NCI-H2081 treated with DMSO at 0.1 percent for 48 hours (cell line): ENCODE measurements at regions not wholly inside any gene's neighbourhood (a gene's known extent, or its start where the extent isn't known, plus 50 kb on each side); places are given as distances from the start of the nearest gene placed in this dataset.
"Not testable (repeated sequence)": the region's sequence is repeated elsewhere in the genome, so short reads cannot be mapped to it uniquely, and the experiment has no call there.

Experiments
- DNase-seq: peaks from one replicate; lab custom pipeline; 2025; lab: John Stamatoyannopoulos, UW

DNA sequence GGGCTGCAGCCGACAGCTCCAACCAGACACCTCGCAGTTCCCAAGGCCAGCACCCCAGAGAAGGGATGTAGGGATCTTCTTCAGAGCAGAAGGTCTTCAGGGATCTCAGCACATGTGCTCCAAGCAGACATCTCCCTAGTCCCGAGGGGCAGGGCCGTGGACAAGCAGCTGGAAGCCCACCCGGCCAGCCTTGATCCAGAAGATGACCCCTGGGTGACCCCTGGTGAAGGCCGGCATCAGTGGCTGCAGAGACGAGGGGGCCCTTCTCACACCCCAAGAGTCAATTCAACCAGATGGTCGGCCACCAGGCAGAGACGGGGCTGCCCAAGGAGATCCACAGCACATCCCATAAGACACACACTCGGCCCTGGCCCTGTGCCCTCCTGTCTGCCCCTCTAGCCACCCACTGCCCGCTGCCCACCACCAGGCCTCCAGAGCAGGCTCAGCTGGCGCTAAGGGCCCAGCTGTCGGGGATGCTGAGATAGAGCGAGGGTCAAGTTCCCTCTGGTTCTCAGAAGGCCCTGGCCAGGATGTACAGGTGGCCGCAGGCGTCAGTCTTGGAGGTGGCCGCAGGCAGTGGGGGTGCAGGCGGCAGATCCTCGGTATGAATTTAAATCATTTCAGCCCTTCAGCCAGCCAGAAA is 168.3 kb downstream of the BRD1 start:
- no peak for DNase-seq

DNA sequence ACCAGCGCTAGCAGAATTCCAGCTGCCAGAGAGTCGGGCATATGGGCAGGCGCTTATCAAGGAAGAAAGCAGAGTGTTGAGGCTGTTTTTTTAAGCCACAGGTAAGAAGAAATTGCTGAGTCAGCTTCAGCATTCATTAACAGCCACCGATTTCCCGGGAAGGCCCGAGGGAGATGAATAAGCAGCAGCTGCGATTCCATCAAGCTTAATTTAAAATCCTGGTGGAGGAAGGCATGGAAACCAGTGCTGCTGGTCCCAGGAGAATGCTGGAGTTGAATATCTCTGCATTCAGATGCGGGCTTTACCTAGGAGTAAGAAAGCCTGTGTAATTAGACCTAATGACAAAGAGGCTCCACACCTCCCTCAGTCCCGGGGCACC is 168.8 kb downstream of the BRD1 start:
- no peak for DNase-seq

DNA sequence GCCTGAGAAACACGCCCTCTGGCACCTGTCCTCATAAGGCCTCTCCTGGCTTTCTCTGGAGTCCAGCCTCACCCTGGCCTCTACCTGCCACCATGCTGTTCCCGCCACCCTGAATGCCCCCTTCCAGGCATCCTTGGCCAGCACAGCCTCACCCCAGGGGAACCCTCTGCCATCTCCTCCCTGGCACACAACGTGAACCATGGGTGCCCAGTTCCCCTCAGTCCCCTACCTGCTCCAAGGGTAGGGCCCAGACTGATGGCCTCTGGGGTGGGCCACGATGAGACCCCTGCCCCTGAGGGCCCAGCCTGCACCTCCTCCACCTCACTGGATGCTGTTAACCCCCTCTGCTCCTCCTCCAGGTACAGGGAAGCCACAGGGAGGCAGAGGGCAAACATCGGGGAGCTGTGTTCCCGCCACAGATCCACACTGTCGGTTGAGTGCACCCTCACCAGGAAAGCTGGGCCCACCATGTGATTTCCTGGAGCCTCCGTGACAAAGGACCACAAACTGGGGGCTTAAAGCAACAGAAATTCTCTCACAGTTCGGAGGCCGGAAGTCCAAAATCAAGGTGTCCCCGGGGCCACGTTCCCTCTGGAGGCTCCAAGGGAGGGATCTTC is 169.6 kb downstream of the BRD1 start:
- DNase-seq, result no peak

DNA sequence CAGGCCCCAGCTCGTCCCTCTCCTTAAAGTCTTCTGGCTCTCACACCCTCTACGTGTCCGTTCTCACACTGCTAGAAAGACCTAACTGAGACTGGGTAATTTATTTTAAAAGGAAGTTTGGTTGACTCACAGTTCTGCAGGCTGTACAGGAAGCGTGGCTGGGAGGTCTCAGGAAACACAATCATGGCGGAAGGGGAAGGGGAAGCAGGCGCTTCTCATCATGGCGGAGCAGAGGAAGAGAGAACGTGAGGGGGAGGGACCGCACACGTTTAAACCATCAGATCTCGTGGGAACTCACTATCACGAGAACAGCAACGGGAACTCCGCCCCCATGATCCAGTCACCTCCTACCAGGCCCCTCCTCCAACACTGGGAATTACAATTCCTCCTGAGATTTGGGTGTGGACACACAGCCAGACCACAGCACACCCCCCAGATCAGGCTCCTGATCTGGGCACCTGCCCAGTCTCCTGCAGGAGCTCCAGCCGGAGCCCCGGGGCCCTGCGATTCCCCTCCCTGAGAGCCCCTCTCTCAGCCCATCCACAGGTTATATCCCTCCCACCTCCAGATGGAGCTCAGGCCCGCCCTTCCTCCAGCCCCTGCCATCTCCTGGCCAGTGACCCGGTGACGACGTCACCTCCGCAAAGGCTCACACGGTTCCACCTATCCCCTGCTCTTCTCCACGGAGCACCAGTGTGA is 170.2 kb downstream of the BRD1 start:
- no peak for DNase-seq

- not testable (repeated sequence) for DNase-seq
These were observed 170.8 kb downstream of the BRD1 start for GRCh38 chr22:49656883-49657274.

DNA sequence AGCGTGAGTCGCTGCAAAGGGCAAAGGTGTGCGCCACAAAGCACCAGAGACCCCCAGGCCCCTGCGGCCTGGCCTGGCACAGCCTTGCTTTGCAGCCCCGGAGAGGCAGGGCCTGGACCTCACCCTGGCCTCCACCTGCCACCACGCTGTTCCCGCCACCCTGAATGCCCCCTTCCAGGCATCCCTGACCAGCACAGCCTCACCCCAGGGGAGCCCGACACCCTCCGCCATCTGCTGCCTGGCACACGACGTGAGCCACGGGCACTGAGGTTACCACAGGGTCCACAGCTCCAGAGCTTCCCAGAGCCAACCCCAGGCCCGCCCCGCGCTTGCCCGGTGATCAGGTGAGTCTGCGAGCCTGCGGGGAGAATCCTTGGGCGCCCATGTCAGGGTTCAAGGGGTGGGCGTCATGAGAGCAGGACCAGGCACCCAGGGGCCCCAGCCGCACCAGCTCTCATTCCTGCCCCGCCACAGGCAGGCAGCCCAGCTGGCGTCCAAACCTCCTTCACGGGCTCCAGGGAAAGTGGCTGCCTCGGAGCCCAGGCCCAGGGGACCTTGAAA is 171.3 kb downstream of the BRD1 start:
- no peak for DNase-seq

DNA sequence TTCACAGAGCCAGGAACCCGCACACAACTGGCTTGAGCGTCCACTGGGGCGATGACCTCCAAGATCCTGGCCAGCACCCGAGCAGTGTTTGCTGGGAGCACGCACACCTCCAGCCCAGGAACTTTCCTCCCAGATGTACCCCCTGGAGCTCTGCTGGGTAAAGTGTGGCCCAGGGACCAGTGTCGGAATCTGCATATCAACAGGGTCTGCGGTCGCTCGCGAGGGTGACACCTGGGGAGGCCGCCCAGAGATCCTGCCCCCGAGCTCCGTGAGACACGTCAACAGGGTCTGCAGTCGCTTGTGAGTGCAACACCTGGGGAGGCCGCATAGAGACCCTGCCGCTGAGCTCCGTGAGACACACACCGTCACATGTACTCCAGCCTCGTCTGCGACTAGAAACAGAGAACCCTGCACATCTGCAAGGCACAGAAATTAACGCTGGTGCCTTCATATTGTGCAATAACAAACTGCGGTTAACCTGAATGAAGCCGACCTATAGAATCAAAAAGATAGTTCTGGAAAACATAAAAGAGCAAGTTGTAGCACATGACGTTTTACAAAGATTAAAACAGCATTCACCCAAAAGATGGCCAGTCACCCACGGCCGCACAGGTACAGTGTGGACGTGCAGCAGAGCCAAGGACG is 172.4 kb downstream of the BRD1 start:
- DNase-seq, result no peak

DNA sequence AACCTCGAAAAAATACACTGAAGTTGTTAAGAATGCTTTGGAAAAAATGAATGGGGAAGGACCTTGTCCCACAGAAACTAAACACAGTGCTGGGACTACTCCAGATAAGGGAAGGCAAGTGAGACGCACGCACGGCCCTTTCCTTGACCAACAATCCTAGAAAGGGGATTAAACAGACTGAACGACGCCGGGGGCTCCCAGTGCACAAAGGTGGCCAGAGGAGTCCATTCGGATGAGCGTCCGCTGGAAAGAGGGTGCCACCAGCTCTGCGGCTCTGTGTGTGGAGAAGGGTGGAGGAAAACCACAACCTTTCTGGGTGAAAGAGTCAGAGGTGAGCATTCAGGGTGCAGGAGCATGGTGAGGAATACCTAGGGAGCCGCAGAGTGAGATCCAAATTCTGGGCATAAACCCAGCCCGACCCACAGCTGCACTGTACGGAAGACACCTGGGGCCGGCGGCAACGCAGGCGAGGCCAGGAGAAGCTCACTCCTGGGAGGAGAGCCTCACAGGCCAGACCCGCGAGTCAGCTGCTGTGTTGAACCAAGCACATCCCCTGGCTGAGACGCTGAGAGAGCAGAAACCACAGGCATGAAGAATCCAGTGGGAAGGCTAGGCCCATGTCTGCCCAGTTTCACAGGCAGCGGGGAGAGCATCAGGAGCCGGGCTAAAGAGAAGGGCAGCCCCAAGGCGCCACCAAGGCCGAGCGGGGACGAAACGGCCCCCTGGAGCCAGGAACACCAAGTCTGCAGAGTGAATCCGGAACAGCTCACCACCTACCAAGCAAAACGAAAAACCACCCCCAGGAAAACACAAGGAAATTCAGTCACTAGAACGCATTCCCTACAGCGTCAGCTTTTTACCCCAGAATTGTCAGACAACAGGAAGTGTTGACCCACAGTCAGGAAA is 177.1 kb downstream of the BRD1 start:
- no peak for DNase-seq

DNA sequence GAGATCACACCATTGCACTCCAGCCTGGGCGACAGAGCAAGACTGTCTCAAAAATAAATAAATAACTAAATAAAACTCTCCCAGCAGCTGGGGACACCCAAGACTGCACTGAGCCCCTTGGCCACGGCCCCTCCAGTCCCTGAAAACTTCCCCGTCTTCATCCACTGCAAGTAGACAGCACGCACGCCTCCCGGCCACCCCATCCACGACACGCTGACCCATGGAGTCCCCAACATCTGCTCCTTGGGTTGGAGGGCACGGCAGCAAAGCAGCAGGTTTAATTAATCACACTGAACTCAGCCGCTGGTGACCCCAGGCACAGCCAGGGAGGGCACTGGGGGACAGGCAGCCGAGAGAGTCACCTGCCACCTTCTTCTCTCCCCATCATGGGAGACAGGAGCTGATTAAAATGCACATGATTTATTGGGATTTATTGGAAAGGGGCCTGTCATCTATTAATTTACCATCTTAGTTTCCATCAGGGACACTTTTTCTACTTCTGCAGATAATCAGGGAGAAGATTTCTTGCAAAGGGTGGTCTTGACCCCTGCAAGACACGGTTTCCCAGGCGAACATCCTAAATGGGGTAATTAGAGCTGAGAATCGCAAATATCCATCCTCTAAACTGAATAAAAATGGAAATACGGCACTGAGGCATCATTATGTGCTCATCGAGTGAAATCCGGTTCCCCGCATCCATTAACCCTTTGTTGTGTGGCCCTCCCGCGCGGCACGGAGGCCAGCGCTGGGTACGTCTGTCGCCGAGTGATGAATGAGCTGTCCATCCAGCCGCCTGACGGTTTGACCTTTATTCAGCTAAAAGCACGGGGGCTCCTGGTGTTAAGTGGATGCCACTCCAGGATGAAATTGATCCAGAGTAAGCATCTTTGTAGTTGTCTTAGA is 178.3 kb downstream of the BRD1 start:
- DNase-seq, result no peak

DNA sequence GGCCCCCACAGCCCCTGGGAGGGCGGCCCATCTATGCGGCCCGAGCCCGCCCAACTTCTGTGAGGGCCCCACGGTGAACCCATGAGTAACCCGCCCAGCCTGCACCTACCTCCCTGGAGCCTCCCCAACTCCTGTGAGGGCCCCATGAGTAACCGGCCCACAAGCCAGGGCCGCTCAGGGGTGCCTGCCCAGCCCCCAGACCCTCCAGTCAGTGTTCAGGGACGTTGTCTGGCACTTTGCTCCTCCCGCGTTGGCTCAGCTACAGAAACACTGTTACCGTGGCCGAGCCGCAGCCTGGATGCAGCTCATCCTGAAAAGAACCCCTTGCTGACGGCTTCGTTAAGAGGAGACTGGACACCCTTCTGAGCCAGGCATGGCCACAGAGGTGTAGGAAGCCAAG is 179.6 kb downstream of the BRD1 start:
- DNase-seq, result no peak

DNA sequence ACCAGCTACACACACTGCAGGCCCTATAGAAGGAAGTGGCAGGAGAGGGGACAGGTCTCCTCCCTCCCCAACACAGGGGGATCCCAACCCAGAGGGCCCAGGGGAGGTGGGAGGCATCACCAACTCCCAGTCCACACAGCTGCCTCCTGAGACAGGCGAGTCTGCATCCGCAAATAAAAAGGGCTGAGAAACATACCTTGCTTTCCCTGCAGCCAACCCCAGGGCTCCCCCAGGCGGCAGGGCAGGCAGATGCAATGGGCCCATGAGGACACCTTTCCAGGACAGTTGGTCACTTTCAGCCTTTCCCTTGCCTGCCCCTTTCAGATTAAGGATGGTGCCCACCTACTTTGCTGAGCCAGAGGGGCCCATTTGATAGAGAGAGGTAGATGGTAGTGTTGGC is 180.0 kb downstream of the BRD1 start:
- DNase-seq, result no peak

DNA sequence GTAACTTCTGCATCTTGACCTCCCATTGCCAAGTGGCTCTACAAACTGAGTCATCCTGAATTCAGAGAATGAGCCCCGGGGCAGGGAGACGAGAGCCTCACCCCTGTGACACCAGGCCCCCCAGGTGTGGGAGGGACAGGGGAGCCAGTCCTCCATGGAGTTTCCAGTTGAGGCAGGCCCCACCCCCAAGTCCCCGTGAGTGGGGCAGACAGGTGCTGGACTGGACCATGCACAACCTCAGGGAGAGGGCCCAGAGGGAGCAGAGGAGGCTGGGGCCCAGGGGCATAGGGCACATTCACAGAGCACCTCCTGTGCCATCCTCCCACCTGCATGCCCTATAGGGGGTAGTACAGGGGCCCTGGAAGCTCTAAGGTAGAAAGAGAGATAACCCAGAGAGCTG is 180.8 kb downstream of the BRD1 start:
- DNase-seq, result no peak

DNA sequence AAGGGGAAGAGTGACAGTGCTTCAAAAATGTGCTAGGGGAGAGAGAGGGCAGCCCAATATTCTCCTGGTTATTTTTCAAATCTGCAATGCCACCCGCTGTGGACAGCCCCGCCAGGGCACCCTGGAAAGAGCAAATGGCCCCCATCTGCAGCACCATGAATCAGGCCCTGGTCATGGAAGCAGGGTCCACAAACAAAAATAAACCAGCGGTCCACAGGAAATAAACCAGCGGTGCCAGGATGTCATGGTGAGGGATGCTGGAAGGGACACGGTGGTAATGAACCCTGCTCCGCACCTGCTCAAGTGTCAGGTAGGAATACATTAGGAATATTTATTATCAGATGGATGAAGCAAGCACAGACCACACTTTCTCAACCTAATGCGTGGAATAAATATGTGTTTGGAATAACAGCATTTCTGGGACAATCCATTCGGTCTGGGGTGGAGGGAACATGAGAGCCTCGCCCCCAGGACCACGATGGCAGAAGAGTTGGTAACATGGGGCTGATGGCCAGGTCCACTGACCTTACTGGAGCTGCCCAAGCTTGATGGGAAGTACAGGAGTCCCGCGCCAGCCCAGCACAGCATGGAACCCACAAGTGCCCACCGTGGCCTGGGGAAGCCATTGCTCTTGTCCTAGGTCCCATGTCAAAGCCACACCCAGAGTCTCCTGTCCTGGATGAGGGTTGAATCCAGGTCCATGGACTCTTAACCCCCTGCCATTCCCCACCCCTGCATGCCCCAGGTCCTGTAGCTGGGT is 181.7 kb downstream of the BRD1 start:
- no peak for DNase-seq

DNA sequence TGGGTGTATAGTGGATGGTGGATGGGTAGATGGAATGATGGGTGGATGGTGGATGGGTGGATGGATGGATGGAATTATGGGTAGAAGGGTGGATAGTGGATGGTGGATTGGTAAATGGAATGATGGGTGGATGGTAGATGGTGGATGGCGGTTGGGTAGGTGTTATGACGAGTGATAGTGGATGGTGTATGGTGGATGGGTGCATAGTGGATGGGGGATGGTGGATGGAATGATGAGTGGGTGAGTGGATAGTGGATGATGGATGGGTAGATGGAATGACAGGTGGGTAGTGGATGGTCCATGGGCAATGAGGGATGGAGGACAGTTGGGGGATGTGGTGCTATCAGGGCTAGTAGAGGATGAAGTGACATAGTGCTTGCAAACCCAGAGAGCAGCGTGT is 182.4 kb downstream of the BRD1 start:
- DNase-seq, result no peak

DNA sequence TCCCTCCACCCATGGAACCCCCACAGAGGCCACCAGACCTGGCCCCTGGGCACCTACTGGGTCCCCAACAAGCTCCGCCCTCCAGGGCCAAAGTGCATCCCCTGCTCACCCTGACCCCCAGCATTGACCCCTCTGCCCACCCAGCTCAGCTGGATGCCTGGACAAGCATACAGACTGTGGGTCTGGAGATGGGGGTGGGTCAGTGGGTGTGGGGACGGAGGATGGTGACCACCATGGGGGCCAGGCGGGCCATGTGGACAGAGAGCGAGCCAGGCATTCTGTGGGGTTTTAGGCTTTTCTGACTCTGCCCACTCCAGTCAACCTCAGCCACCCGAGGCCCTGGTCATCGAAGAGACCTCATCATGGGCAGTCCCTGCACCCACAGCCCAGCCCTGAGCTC is 183.7 kb downstream of the BRD1 start:
- no peak for DNase-seq

DNA sequence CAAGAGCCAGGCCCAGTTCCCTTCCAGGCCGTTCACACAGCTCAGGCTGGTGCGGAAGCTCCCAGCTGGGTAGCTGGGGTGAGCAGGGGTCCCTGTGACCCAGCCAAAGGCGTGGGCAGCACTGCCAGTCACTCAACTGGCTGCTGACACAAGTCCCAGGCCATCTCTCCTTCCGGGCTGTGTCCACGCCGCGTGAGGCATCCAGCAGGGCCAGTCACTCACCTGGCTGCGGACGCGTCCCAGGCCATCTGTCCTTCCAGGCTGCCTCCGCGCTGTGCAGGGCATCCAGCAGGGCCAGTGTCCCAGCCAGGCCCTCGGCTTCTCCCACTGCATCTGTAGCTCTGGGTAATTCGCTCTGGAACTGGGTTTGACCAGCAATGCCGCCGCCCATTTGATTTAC is 184.2 kb downstream of the BRD1 start:
- DNase-seq, result no peak

DNA sequence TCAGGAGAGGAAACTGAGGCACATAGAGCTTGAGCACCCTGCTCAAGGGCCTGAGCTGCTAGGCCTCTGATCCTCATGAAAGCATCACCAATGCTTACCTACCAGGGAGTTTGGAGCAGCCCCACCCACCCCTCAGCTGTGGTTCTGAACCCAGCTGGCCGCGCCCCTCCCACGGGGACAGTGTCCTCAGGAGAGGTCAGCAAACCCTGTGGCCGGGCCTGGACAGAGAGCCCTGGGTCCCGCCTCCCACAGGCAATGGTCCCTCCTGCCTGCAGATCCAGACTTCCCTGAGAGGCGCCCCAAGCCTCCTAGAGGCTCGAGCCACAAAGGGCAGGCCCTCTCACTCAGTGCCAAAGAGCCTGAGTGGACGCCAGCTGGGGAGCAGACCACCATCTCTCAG is 184.9 kb downstream of the BRD1 start:
- no peak for DNase-seq

GRCh38 chr22:49642331-49642730 is 185.3 kb downstream of the BRD1 start:
- DNase-seq, result no peak

- no peak for DNase-seq
These were observed 185.8 kb downstream of the BRD1 start for GRCh38 chr22:49641770-49642313.
